Neuronal stem cell (in vitro differentiated cells): ENCODE measurements at regions not wholly inside any gene's neighbourhood (a gene's known extent, or its start where the extent isn't known, plus 50 kb on each side); places are given as distances from the start of the nearest gene placed in this dataset.

Source experiments
- DNase-seq: peaks from one replicate; pipeline ENCODE4 v3.0.0-alpha.2; 2013; ENCODE audit warnings: low spot score
- H2AFZ ChIP-seq: one replicate; pipeline ENCODE4 v1.6.1; 2013; ENCODE audit warnings: mild to moderate bottlenecking, low read length, inconsistent platforms
- H2AK5ac ChIP-seq: 2 replicates; pipeline ENCODE4 v1.6.1; 2013; ENCODE audit warnings: low read depth, mild to moderate bottlenecking, inconsistent platforms, low read length, moderate library complexity, mixed read lengths
- H2BK120ac ChIP-seq: 2 replicates; pipeline ENCODE4 v1.6.1; 2013; ENCODE audit warnings: low read depth, mild to moderate bottlenecking, inconsistent platforms, low read length, moderate library complexity, mixed read lengths
- H2BK12ac ChIP-seq: one replicate; pipeline ENCODE4 v1.6.1; 2013; ENCODE audit warnings: low read length, inconsistent platforms
- H2BK15ac ChIP-seq: 2 replicates; pipeline ENCODE4 v1.6.1; 2013; ENCODE audit warnings: mild to moderate bottlenecking, low read length, inconsistent platforms, mixed read lengths
- H2BK5ac ChIP-seq: one replicate; pipeline ENCODE4 v1.6.1; 2013; ENCODE audit warnings: inconsistent platforms, mild to moderate bottlenecking, low read length, moderate library complexity
- H3K14ac ChIP-seq: one replicate; pipeline ENCODE4 v1.6.1; 2013; ENCODE audit warnings: low read length, inconsistent platforms
- H3K18ac ChIP-seq: 2 replicates; pipeline ENCODE4 v1.6.1; 2013; ENCODE audit warnings: low read length, inconsistent platforms
- H3K23ac ChIP-seq: 2 replicates; pipeline ENCODE4 v1.6.1; 2013; ENCODE audit warnings: low read depth, mild to moderate bottlenecking, mixed read lengths, low read length, inconsistent platforms; ENCODE audit not compliant: poor library complexity
- H3K27ac ChIP-seq: replicated peaks from 3 replicates; pipeline ENCODE4 v1.5.1; 2013; ENCODE audit warnings: low read length, inconsistent platforms
- H3K27me3 ChIP-seq, 3 experiments: 2 replicates each; pipeline ENCODE4 v1.6.1; 2013; ENCODE audit warnings: low read length in 3 of 3, mild to moderate bottlenecking in 2 of 3, inconsistent platforms in 1 of 3, low read depth in 1 of 3, mixed read lengths in 1 of 3, moderate library complexity in 1 of 3; ENCODE audit not compliant: control insufficient read depth in 3 of 3, insufficient read depth in 3 of 3
- H3K36me3 ChIP-seq, 2 donors: replicated peaks in 1 of 2; 2 replicates each; pipeline ENCODE4 v1.6.1; 2013; ENCODE audit warnings: low read length in 2 of 2; ENCODE audit not compliant: control insufficient read depth in 2 of 2, insufficient read depth in 2 of 2
- H3K4ac ChIP-seq: 2 replicates; pipeline ENCODE4 v1.6.1; 2013; ENCODE audit warnings: inconsistent platforms, mild to moderate bottlenecking, low read length, moderate library complexity
- H3K4me1 ChIP-seq, 2 donors: 1 replicate in 1 of 2; 2 replicates in 1 of 2; pipeline ENCODE4 v1.6.1; 2013; ENCODE audit warnings: low read length in 2 of 2, low read depth in 1 of 2; ENCODE audit not compliant: control insufficient read depth in 2 of 2, insufficient read depth in 1 of 2
- H3K4me2 ChIP-seq: one replicate; pipeline ENCODE4 v1.6.1; 2013; ENCODE audit warnings: mild to moderate bottlenecking, low read length, inconsistent platforms; ENCODE audit not compliant: insufficient read depth, poor library complexity, severe bottlenecking
- H3K4me3 ChIP-seq, 2 donors: 2 replicates each; pipeline ENCODE4 v1.5.1; 2013; ENCODE audit warnings: low read length in 2 of 2, mild to moderate bottlenecking in 2 of 2, inconsistent platforms in 1 of 2, moderate library complexity in 1 of 2
- H3K79me1 ChIP-seq: one replicate; pipeline ENCODE4 v1.6.1; 2013; ENCODE audit warnings: low read depth, mild to moderate bottlenecking, inconsistent platforms, low read length, moderate library complexity
- H3K9ac ChIP-seq: one replicate; pipeline ENCODE4 v1.6.1; 2013; ENCODE audit warnings: mild to moderate bottlenecking, low read depth, low read length, inconsistent platforms; ENCODE audit not compliant: poor library complexity
- H3K9me3 ChIP-seq, 2 donors: replicated peaks in 1 of 2; 2 replicates each; pipeline versions ENCODE3 to v1.6.1; 2013; ENCODE audit warnings: low read length in 2 of 2, mild to moderate bottlenecking in 2 of 2, inconsistent platforms in 1 of 2, low read depth in 1 of 2, mixed read lengths in 1 of 2, moderate library complexity in 1 of 2; ENCODE audit not compliant: control insufficient read depth in 2 of 2, insufficient read depth in 1 of 2
- H4K8ac ChIP-seq: one replicate; pipeline ENCODE4 v1.6.1; 2013; ENCODE audit warnings: low read depth, mild to moderate bottlenecking, inconsistent platforms, low read length, moderate library complexity
- H4K91ac ChIP-seq: one replicate; pipeline ENCODE4 v1.6.1; 2013; ENCODE audit warnings: low read length, low read depth, mild to moderate bottlenecking, inconsistent platforms; ENCODE audit not compliant: poor library complexity
- WGBS, 2 donors: extraction: QIAGEN DNeasy Blood & Tissue Kit; methylation state at CpG; one replicate each; pipeline ENCODE4 v1.1.7; 2013; ENCODE audit warnings: missing lambda C conversion rate in 2 of 2, mixed read lengths in 1 of 2; ENCODE audit not compliant: insufficient read length in 2 of 2, insufficient replicate concordance in 1 of 2; ENCODE audit errors: extremely low coverage in 2 of 2; 5-methylcytosine and 5-hydroxymethylcytosine counted together

DNA sequence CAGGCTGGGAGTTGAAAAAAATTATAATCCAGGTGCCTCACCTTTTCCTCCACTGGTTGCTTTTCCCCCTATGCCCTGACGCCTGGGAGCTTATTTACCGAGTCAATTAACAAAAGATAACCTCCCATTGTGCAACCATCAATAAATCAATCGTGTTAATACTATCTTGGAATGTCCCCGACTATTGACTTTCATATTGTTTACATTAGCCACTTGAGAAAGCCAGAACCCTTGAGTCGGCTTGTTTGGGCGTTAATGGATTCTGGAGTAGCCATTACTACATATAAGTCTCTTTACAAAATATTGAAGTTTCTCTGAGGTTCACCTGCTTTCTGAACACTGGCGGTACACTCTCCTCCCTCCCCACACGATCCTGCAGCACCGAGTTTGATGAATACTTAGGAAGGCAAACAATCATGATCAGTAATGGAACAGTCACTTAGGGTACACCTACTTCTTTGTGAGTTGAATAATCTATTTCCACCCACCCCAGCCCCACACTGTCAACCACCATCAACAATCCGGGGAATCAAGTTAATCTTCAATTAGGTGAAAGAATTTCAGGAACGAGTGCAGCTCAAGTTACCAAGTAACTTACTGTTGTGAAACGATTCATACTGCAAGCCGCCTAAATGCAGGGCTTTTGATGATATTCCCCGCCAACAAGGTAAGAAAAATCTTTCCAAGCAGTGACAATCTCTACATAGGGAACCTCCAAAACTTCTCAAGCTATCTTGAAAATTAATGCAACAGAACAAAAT is 159.3 kb upstream of the NR2F2 start:
- Histone ChIP-seq H3K4me3 (no peak overlapping the region), H3K27me3 (no peaks in the 10 kb centered on the region), H4K91ac (no peak overlapping the region), H3K4me2 (no peak overlapping the region), H2BK120ac (no peak overlapping the region), H3K36me3 (no peaks in the 10 kb centered on the region), H4K8ac (no peak overlapping the region), H2BK15ac (no peak overlapping the region), H3K18ac (no peak overlapping the region), H3K4me1 (peaks cover 13 to 17% of the 10 kb centered on the region in 2 donors), H3K9ac (no peak overlapping the region), H2BK12ac (no peak overlapping the region), H3K23ac (no peak overlapping the region), H2AK5ac (no peak overlapping the region), H2BK5ac (no peak overlapping the region), H3K79me1 (no peaks in the 10 kb centered on the region), H3K14ac (no peak overlapping the region), H3K4ac (no peak overlapping the region), H3K27ac (no peak overlapping the region), H2AFZ (no peak overlapping the region), H3K9me3 (peaks cover 0 to 3% of the 10 kb centered on the region in 2 donors)
- no CpG with 5 or more reads among the region's 14 CpGs for WGBS, 2 donors
- DNase-seq = no peak

DNA sequence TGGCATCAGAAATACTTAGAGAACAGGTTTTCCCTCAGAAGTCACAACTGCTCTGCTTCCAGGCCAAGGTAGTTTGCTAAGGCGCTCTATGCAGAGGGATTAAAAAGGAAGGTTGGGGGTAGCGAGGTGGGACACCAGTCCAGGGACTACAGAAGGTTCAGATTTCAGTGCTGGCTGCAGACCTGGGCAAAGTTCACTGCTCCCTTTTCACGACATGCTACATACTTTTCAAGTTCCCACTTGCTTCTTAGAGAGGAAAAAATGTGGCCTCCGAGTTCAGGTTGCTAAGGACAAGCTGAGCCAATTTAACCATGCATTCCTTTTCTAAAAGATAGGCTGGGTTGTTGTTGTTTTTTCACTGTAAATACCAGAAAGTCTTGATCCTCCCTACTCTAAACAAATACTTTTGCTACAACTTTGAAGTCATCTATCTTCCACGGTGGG is 158.6 kb upstream of the NR2F2 start:
- no peak overlapping the region for H2BK12ac ChIP-seq
- no peak overlapping the region for H3K4me3 ChIP-seq
- WGBS, 2 donors = no CpG with 5 or more reads among the region's 5 CpGs
- no peak overlapping the region for H2AK5ac ChIP-seq
- no peak overlapping the region for H3K14ac ChIP-seq
- no peak overlapping the region for H3K9ac ChIP-seq
- H2BK120ac ChIP-seq = no peak overlapping the region
- H3K79me1 ChIP-seq = no peaks in the 10 kb centered on the region
- no peaks in the 10 kb centered on the region for H3K36me3 ChIP-seq
- H3K18ac ChIP-seq = no peak overlapping the region
- DNase-seq = peak; percentile 14
- H3K4ac ChIP-seq = no peak overlapping the region
- no peak overlapping the region for H4K91ac ChIP-seq
- H3K9me3 ChIP-seq = peaks cover 0 to 3% of the 10 kb centered on the region in 2 donors
- no peak overlapping the region for H2BK5ac ChIP-seq
- H3K4me1 ChIP-seq = peaks cover 10 to 13% of the 10 kb centered on the region in 2 donors
- H3K4me2 ChIP-seq = no peak overlapping the region
- H3K27ac ChIP-seq = peak overlapping the region; percentile 4
- H2BK15ac ChIP-seq = no peak overlapping the region
- no peaks in the 10 kb centered on the region for H3K27me3 ChIP-seq
- no peak overlapping the region for H3K23ac ChIP-seq
- H2AFZ ChIP-seq = peak overlapping the region; percentile 15
- no peak overlapping the region for H4K8ac ChIP-seq

DNA sequence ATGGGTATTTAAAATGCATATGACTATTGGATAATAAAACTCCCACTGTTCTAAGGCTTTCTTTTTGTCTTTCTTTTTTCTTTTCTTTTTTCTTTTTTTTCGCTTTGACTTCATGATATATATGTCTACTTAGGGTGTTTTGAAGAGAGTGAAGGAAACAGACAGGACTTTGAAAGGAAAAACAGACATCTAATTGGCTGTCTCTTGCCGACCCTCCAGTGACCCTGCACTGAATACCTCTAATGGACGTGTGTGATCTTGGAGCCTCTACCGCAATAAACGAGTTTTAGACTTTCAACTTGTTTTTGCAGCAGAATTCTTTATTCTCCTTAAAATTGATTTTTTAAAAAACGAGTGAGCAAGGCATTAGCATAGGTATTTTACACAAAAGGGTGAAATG is 158.1 kb upstream of the NR2F2 start:
- Histone ChIP-seq H2AFZ (no peak overlapping the region), H2BK120ac (no peak overlapping the region), H3K4me2 (no peak overlapping the region), H3K36me3 (no peaks in the 10 kb centered on the region), H3K18ac (no peak overlapping the region), H3K27me3 (no peaks in the 10 kb centered on the region), H3K4me1 (peaks cover 8 to 9% of the 10 kb centered on the region in 2 donors), H3K9ac (no peak overlapping the region), H3K14ac (no peak overlapping the region), H4K8ac (no peak overlapping the region), H3K9me3 (peaks cover 0 to 3% of the 10 kb centered on the region in 2 donors), H3K4ac (no peak overlapping the region), H3K23ac (no peak overlapping the region), H2BK5ac (no peak overlapping the region), H2BK12ac (no peak overlapping the region), H3K4me3 (no peak overlapping the region), H4K91ac (no peak overlapping the region), H2BK15ac (no peak overlapping the region), H3K79me1 (no peaks in the 10 kb centered on the region), H2AK5ac (no peak overlapping the region), H3K27ac (no peak overlapping the region)
- no CpG with 5 or more reads among the region's 6 CpGs for WGBS, 2 donors
- DNase-seq = no peak

- H3K79me1 ChIP-seq = no peaks in the 10 kb centered on the region
- H3K27me3 ChIP-seq = no peaks in the 10 kb centered on the region
- DNase-seq = no peak
- no peak overlapping the region for H3K9ac ChIP-seq
- H3K4ac ChIP-seq = no peak overlapping the region
- H4K91ac ChIP-seq = no peak overlapping the region
- no peak overlapping the region for H3K27ac ChIP-seq
- no peak overlapping the region for H2BK15ac ChIP-seq
- no peaks in the 10 kb centered on the region for H3K36me3 ChIP-seq
- no peak overlapping the region for H3K4me2 ChIP-seq
- H3K4me3 ChIP-seq = no peak overlapping the region
- WGBS, 2 donors = no CpG with 5 or more reads among the region's 4 CpGs
- no peak overlapping the region for H3K18ac ChIP-seq
- no peak overlapping the region for H2BK5ac ChIP-seq
- no peak overlapping the region for H4K8ac ChIP-seq
- H3K4me1 ChIP-seq = peaks cover 7 to 8% of the 10 kb centered on the region in 2 donors
- no peaks in the 10 kb centered on the region for H3K9me3 ChIP-seq
- no peak overlapping the region for H2AFZ ChIP-seq
- no peak overlapping the region for H2BK120ac ChIP-seq
- H3K14ac ChIP-seq = no peak overlapping the region
- H2AK5ac ChIP-seq = no peak overlapping the region
- H3K23ac ChIP-seq = no peak overlapping the region
- no peak overlapping the region for H2BK12ac ChIP-seq
Observed at GRCh38 chr15:96176831-96177230, 153.7 kb upstream of the NR2F2 start.
